ENCODE measurements at regions not wholly inside any gene's neighbourhood (a gene's known extent, or its start where the extent isn't known, plus 50 kb on each side); places are given as distances from the start of the nearest gene placed in this dataset.

DNA sequence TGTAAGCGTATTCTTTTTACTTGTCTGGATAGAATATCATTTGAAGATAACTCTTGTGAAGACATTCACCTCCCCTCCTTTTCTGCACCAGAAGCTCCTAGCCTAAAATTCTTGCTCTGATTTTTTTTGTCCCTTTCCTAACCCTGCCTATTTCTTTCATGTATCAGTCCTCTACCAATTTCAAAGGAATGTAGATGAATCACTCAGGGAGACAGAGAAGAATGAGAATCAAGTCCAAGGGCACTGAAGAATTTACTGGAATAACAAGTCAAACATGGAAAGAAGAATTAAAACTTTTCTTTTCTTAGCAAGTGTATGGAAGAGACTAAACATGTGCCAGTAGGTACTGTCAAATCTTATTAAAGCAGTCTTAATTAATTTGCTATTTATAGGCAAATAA, 618.7 kb downstream of the DNAH5 start:
- FAIRE-seq (no peak), DNase-seq (ENCODE audit: low read depth in 1 of 2, low spot score in 2 of 2) (no peak)
- H4K91ac ChIP-seq (replicated peaks; ENCODE audit: insufficient read length, low read length), result no peak overlapping the region
- H3K4me2 ChIP-seq (ENCODE audit: insufficient read depth in 1 of 2, low read depth in 2 of 2, low read length in 2 of 2), result no peak overlapping the region
- H3K79me2 ChIP-seq (ENCODE audit: control insufficient read depth in 1 of 2, insufficient read depth in 2 of 2, low read length in 2 of 2), result no peaks in the 10 kb centered on the region
- no peak overlapping the region for H2BK20ac ChIP-seq (ENCODE audit: low read length)
- ChIA-PET CTCF (ENCODE audit: partially characterized antibody) (interaction anchor here (0.6 kb wide), 1 partner anchor 156 kb away, joined by 3 read pairs; no protein-coding TSS in a partner anchor), POLR2A (ENCODE audit: partially characterized antibody) (no interaction called here)
- H2BK120ac ChIP-seq (replicated peaks; ENCODE audit: low read depth, low read length), result no peak overlapping the region
- 5% methylated on average over 1 of the region's 1 CpG; no CpG with 5 or more reads in 1 of the 2 experiments for WGBS, 2 experiments (ENCODE audit: extremely low coverage in 1 of 2, insufficient coverage in 1 of 2, insufficient read length in 1 of 2, insufficient replicate concordance in 2 of 2, low coverage in 1 of 2, low lambda C conversion rate in 2 of 2, missing lambda C conversion rate in 1 of 2)
- H4K8ac ChIP-seq (ENCODE audit: extremely low read depth, insufficient read depth, low read length), result no peak overlapping the region
- H2BK5ac ChIP-seq (ENCODE audit: low read depth, low read length), result no peak overlapping the region
- H3K36me3 ChIP-seq (ENCODE audit: control insufficient read depth in 2 of 4, insufficient read depth in 4 of 4, low read length in 3 of 4), result no peaks in the 10 kb centered on the region
- H3K4me1 ChIP-seq (replicated peaks in 1 of 4; ENCODE audit: control insufficient read depth in 3 of 4, insufficient read depth in 4 of 4, low read length in 3 of 4), result no peaks in the 10 kb centered on the region; a peak in 1 of 7 replicates
- no peak overlapping the region for H3K18ac ChIP-seq (ENCODE audit: extremely low read depth, low read length)
- no peaks in the 10 kb centered on the region for H3K79me1 ChIP-seq (ENCODE audit: low read depth, low read length)
- H2AK5ac ChIP-seq (ENCODE audit: low read depth, low read length), result no peak overlapping the region
- H2BK12ac ChIP-seq (ENCODE audit: low read depth, low read length), result no peak overlapping the region
- no peak overlapping the region for H3K23ac ChIP-seq (ENCODE audit: insufficient read length)
- H2AFZ ChIP-seq (ENCODE audit: low read length), result no peak overlapping the region
- no peaks in the 10 kb centered on the region for H3K27me3 ChIP-seq (replicated peaks in 1 of 4; ENCODE audit: control insufficient read depth in 3 of 4, extremely low read depth in 1 of 4, insufficient read depth in 3 of 4, low read length in 3 of 4)
- H4K20me1 ChIP-seq (replicated peaks in 1 of 2; ENCODE audit: control insufficient read depth in 1 of 2, insufficient read depth in 2 of 2, low read length in 2 of 2), result no peaks in the 10 kb centered on the region
- H3K9ac ChIP-seq (replicated peaks in 1 of 4; ENCODE audit: extremely low read depth in 1 of 4, low read depth in 3 of 4, low read length in 3 of 4), result no peak overlapping the region
- no peak overlapping the region for H3K14ac ChIP-seq (ENCODE audit: insufficient read length)
- H3K23me2 ChIP-seq (ENCODE audit: low read depth, low read length), result no peaks in the 10 kb centered on the region
- H3K4me3 ChIP-seq (ENCODE audit: extremely low read depth in 1 of 4, insufficient read depth in 2 of 4, low read depth in 3 of 4, low read length in 4 of 4), result no peak overlapping the region
- H4K5ac ChIP-seq (ENCODE audit: insufficient read length, low read depth, low read length), result no peak overlapping the region
- no peak overlapping the region for H2BK15ac ChIP-seq (ENCODE audit: low read length)
- H3K56ac ChIP-seq (replicated peaks; ENCODE audit: insufficient read length, low read depth, low read length), result no peak overlapping the region
- H3K4ac ChIP-seq (replicated peaks; ENCODE audit: insufficient read length, low read depth, low read length), result no peak overlapping the region
- H3K9me3 ChIP-seq (ENCODE audit: insufficient read depth in 2 of 2, low read depth in 1 of 2, low read length in 1 of 2), result no peaks in the 10 kb centered on the region
- H3K27ac ChIP-seq (ENCODE audit: low read depth, low read length), result no peak overlapping the region
- TF ChIP-seq GTF2F1 (IDR thresholded peaks at IDR 0.05; ENCODE audit: borderline replicate concordance, low read depth, low read length) (no peak), KDM5A (IDR thresholded peaks at IDR 0.05; ENCODE audit: low read length) (no peak), CTBP2 (IDR thresholded peaks at IDR 0.05; ENCODE audit: borderline replicate concordance, insufficient read depth, insufficient read length, low read length) (no peak), EGR1 (IDR thresholded peaks at IDR 0.05; ENCODE audit: borderline replicate concordance, low read depth, low read length) (no peak), TBP (IDR thresholded peaks at IDR 0.05; ENCODE audit: low read depth, low read length) (no peak), CEBPB (IDR thresholded peaks at IDR 0.05; ENCODE audit: low read depth, low read length) (no peak)

Data from H1 (cell line).